GM19328 (cell line): ENCODE measurements at regions not wholly inside any gene's neighbourhood (a gene's known extent, or its start where the extent isn't known, plus 50 kb on each side); places are given as distances from the start of the nearest gene placed in this dataset.
"Not testable (repeated sequence)": the region's sequence is repeated elsewhere in the genome, so short reads cannot be mapped to it uniquely, and the experiment has no call there.

Experiments
- ATAC-seq: cut with Tn5 transposase; IDR thresholded peaks from one replicate; pipeline ENCODE4 v1.9.1; 2021; ENCODE audit warnings: mild to moderate bottlenecking, moderate library complexity; ENCODE audit not compliant: unreplicated experiment

GRCh38 chr1:66424530-66424929, 109.4 kb upstream of the SGIP1 start:
- not testable (repeated sequence) for ATAC-seq

- no peak for ATAC-seq
Observed at GRCh38 chr1:66426239-66426853, 107.6 kb upstream of the SGIP1 start.

DNA sequence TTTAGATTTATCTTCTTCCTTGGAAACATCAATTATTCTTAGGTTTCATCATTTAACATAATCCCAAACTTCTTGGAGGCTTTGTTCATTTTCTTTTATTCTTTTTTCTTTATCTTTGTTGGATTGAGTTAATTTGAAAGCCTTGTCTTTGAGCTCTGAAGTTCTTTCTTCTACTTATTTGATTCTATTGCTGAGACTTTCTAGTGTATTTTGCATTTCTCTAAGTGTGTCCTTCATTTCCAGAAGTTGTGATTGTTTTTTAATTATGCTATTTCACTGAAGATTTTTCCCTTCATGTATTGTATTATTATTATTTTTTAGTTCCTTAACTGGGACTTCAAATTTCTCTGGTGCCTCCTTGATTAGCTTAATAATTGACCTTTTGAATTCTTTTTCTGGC, 103.1 kb upstream of the SGIP1 start:
- ATAC-seq, result not testable (repeated sequence)

DNA sequence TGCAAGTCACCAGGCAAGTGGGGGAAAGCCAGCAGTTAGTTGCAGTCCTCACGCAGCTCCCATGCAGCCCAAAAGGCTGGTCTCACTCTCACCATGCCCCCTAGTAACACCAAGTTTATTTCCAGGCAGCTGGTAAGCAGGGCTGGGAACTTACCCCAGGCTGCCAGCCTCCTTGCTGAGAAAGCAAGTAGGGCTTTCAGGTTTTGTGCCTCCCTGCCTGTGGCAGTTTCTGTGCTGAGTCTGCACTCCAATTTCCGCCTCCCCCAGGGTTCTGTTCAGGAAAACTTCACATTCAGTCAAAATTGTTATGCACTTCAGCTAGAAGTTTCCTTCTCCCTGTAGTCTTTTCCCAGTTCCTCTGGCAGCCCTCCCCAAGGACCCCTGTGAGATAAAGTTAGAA, 102.0 kb upstream of the SGIP1 start:
- no peak for ATAC-seq

- no peak for ATAC-seq
Observed at GRCh38 chr1:66433611-66434010, 100.3 kb upstream of the SGIP1 start.

DNA sequence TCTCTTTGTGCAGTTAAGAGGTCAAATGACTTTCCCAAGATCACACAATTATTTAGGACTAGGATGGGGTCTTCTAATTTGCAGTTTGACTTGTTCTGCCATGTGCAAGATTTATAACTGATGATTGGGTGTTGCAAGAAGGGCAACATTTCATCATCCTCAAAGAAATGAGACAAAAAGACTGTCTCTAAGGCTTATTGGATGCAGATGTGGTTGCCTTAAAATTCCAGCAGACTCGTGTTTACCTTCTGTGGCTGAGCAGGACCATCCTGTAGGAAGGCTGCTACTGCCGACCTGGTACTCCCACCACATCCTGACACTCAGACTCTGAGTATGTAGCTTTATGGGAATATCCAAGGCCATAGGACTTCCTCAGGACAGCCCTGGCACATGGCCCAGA, 99.9 kb upstream of the SGIP1 start:
- no peak for ATAC-seq

DNA sequence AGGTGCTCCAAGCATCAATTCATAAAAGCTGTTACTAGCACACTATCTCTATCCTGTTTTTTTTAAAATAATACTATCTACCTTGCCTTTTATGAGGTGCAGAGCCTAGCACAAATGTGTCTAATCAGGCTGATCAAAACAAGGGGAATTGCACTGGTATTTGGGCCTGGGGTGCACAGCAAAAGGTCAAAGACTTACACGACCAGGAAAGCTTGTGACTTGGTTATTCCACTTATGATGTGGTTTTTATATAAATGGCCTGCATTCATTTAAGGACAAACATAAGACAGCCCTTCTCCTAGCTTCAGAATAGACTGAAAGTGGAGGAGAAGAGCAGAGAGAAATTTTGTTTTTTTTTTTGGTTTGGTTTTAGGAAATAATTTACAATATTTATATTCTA, 98.4 kb upstream of the SGIP1 start:
- no peak for ATAC-seq

DNA sequence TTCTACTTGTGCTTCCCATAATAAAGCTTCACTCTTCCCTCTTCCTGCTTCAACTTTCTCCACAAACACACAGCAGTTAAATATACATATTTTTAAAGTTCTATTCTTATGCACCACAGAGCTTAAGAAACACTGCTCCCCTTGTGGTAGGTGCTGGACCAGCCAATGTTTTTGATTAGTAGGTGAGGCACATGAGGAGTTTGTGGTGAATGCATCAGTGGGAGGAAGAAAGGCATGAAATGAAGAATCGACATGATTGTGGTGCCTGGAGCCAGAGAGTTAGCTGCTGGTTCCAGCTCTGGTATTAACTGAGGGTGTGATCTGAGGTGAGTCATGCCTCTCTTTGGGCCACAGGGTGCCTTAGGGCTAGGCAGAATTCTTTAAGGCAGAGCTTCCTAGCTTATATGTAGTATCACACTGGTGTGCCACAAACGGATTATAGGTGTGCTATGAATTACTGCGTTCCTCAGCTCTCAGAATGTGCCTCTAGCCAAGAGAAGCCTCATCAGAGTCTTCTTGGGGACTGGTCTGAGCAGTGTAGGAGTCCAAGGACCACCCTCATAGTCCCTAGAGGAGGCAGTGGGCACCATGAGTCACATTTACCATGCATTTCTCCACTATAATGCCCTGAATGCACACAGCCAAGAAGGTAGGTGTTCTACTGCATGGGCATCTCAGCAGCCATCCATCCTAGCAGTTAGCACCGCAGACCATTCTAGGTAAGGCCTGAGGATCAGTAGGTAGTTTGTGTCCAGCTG, 97.4 kb upstream of the SGIP1 start:
- ATAC-seq, result peak; percentile 76

GRCh38 chr1:66437136-66437401, 96.9 kb upstream of the SGIP1 start:
- ATAC-seq, result no peak

DNA sequence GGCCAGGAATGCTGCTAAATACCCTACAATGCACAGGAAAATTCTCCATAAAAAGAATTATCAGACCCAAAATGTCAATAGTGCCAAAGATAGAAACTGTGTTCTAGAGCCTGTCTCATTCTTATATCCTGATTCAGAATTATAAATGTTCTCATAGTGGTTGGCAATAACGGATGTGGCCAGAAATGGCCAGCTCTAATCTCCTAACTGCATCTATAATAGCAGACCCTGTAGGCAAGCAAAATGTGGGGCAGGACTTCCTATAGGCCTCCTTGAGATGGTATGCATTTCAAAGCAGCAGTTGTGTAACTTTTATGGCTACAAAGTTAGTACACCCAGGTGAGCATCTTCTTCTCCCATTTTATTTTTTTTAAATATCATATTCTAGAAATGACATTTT, 95.9 kb upstream of the SGIP1 start:
- no peak for ATAC-seq

DNA sequence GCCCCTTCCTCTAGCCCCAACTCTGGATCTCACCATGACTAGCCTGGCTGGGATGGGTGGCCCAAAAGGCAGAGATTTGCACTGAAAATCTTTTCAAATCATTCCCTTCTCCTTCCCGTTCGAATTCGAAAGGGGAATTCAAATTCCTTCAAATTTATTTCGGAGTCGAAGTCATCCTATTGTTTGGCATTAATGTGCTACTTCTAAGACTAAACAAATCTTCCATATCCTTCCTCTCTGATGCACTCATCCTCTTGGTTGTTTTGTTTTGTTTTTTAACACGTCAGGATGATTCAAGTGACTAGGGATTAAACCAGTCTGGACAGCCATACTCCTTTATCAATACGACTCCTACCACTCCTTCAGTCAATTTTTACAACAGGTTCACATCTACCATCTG, 95.5 kb upstream of the SGIP1 start:
- no peak for ATAC-seq

- ATAC-seq, result peak; percentile 39
Observed at GRCh38 chr1:66439031-66439740, 94.8 kb upstream of the SGIP1 start.

GRCh38 chr1:66443793-66444192, 90.2 kb upstream of the SGIP1 start:
- ATAC-seq, result no peak

DNA sequence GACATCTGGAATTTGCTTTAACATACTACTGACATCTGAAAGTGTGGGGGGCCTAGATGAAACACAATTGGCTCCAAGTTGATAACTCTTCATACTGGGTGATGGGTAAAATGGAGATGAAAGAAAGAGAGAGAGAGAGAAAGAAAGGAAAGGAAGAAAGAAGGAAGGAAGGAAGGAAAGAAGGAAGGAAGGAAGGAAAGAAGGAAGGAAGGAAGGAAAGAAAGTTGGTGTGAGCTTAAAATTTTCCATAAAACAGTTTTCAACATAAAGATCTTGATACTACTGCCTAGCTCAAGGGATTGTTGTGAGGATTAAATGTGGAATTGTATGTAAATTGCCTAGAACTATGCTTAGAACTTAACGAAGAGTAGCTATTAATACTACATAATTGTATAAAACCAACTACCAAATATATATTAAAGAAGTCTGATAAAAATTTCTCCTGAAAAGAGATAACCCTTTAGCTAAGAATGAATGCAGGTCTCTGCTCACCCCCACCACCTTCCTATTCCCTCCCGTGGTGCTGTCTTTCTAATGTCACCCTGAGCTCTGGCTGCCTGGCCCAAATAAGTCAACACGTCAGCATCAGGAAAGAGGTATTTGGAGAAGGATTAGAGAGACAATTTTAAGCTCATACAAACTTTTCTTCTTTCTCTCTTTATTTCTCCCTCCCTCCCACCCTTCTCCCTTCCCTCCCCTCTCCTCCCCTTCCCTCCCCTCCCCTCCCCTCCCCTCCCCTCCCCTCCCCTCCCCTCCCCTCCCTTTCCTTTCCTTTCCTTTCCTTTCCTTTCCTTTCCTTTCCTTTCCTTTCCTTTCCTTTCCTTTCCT, 89.3 kb upstream of the SGIP1 start:
- ATAC-seq, result no peak

- peak; percentile 71 for ATAC-seq
Observed at GRCh38 chr1:66445492-66446181, 88.3 kb upstream of the SGIP1 start.

- no peak for ATAC-seq
Observed at GRCh38 chr1:66446261-66447001, 87.5 kb upstream of the SGIP1 start.

GRCh38 chr1:66450043-66450514, 83.9 kb upstream of the SGIP1 start:
- ATAC-seq, result no peak

DNA sequence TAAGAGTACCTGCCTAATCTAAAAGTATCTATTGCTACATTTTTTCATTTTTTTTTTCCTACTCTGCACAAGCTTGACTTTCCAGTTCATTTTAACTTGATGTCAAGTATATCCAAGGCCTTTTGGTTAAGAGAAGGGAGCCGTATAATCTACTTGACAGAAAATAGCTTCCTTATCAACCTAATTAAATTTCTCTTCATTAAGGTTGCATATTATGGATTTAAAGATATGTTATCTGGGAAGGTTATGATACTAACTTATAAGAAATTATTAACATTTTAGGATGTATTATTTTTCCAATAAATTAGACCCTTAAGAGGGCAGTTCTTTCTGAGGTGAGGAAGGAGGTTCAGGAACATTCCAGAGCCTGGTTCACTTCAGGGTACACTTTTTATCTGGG, 83.1 kb upstream of the SGIP1 start:
- ATAC-seq, result no peak

GRCh38 chr1:66452162-66452561, 81.8 kb upstream of the SGIP1 start:
- ATAC-seq, result no peak

DNA sequence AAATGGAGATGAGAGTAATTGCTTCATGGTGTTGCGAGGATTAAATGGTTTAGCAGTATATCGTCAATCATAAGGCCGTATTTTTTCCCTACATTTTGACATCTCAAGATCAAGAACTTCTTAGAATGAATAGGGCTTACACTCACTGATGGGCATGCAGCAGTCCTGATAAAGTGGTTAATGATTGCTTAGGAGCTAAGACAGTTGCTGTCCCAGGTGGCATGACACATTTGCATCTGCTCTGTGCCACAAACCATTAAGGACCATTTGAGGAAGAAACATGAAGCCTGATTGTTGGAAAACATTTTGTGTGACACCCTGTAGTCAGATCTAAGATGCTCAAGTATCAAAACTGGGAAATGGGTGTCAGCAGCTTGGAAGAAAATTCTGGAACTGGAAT, 81.0 kb upstream of the SGIP1 start:
- no peak for ATAC-seq
